ENCODE measurements at regions not wholly inside any gene's neighbourhood (a gene's known extent, or its start where the extent isn't known, plus 50 kb on each side); places are given as distances from the start of the nearest gene placed in this dataset.

DNA sequence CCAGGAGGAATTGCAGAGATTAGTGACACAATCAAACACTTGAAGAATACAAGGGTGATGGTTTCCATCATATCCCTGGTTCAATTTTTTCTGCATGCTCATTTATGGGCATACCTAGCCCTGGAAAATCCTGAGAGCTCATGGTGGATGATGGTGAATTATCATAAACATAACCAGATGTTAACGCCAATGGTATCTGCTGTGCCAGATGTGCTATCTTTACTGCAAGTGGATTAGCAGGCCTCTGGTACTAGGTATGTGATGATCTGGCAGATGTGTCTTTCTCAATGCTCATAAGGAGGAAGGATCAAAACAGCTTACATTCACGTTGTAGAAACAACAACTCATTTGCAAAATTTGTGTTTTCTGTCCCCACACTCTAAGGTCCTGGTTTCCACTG lies 150.5 kb downstream of the FZD1 start:
- TF ChIP-seq CTCF (conservative IDR thresholded peaks at IDR 0.05; ENCODE audit: low read depth, low read length) (no peak), EZH2 (IDR thresholded peaks at IDR 0.05; ENCODE audit: borderline replicate concordance, low read depth, low read length, poor library complexity, severe bottlenecking) (no peak)

Measured in A673 (cell line).